Right lobe of liver (tissue), 4 donors: ENCODE measurements at regions not wholly inside any gene's neighbourhood (a gene's known extent, or its start where the extent isn't known, plus 50 kb on each side); places are given as distances from the start of the nearest gene placed in this dataset.

Experiments
- POLR2A ChIP-seq: fragments of 450-650 bp; IDR thresholded peaks from one replicate; pipeline ENCODE4 v1.6.1; 2017; ENCODE audit warnings: antibody characterized with exemption, mild to moderate bottlenecking
- TF ChIP-seq, protein P1 (sequence below), 4 donors: fragments of 200-600 bp in 3 of 4; fragments of 450-650 bp in 1 of 4; IDR thresholded peaks; one replicate each; pipeline versions ENCODE4 v1.5.1 to v1.8.0; 2016 to 2022; ENCODE audit warnings: antibody characterized with exemption in 4 of 4, mild to moderate bottlenecking in 2 of 4
- donor health status: DM: no; HTN: no; CAD: no.
- donor health status: DM: no; HTN: no; CAD: no.
- donor health status: DM: no; HTN: yes; CAD: no.

DNA sequence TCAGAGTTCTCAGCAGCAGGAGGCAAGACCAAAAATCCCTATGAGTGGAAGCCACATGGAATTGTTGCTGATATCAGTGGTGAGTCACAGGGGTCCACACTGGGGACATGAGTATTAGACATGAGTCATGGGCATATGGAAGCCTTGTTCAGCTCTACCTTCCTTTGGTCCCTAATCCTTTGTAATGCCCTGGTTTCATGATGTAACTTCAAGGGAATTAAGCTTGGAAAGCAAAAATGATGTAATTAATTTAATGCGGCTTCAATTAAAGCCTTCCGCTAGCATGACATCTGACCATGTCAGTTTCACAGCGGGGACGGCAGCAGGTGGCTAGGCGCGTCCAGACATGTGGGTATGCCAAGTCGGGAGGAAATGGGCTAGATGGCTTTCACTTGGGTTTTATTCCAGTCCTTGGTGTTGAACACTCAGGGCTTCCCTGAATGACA, 176.1 kb upstream of the RGMA start:
- TF ChIP-seq, protein P1, sequence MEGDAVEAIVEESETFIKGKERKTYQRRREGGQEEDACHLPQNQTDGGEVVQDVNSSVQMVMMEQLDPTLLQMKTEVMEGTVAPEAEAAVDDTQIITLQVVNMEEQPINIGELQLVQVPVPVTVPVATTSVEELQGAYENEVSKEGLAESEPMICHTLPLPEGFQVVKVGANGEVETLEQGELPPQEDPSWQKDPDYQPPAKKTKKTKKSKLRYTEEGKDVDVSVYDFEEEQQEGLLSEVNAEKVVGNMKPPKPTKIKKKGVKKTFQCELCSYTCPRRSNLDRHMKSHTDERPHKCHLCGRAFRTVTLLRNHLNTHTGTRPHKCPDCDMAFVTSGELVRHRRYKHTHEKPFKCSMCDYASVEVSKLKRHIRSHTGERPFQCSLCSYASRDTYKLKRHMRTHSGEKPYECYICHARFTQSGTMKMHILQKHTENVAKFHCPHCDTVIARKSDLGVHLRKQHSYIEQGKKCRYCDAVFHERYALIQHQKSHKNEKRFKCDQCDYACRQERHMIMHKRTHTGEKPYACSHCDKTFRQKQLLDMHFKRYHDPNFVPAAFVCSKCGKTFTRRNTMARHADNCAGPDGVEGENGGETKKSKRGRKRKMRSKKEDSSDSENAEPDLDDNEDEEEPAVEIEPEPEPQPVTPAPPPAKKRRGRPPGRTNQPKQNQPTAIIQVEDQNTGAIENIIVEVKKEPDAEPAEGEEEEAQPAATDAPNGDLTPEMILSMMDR (IDR thresholded peaks at IDR 0.05) = no peak
- TF ChIP-seq POLR2A = no peak
